ENCODE measurements at regions not wholly inside any gene's neighbourhood (a gene's known extent, or its start where the extent isn't known, plus 50 kb on each side); places are given as distances from the start of the nearest gene placed in this dataset.

GRCh38 chr1:199700551-199700950 lies 327.0 kb upstream of the NR5A2 start:
- no peak overlapping the region for H3K4me3 ChIP-seq (ENCODE audit: low read length)
- no peak for TF ChIP-seq ZNF274 (IDR thresholded peaks at IDR 0.05; ENCODE audit: low read depth, low read length)

- H3K4me3 ChIP-seq (ENCODE audit: low read length), result no peak overlapping the region
- no peak for TF ChIP-seq ZNF274 (IDR thresholded peaks at IDR 0.05; ENCODE audit: low read depth, low read length)
These were observed 325.8 kb upstream of the NR5A2 start for GRCh38 chr1:199701726-199702125.

- no peak overlapping the region for H3K4me3 ChIP-seq (ENCODE audit: low read length)
- TF ChIP-seq ZNF274 (IDR thresholded peaks at IDR 0.05; ENCODE audit: low read depth, low read length), result no peak
These were observed 323.3 kb upstream of the NR5A2 start for GRCh38 chr1:199704231-199704630.

GRCh38 chr1:199705825-199706224 lies 321.7 kb upstream of the NR5A2 start:
- no peak for TF ChIP-seq ZNF274 (IDR thresholded peaks at IDR 0.05; ENCODE audit: low read depth, low read length)
- no peak overlapping the region for H3K4me3 ChIP-seq (ENCODE audit: low read length)

- no peak overlapping the region for H3K4me3 ChIP-seq (ENCODE audit: low read length)
- TF ChIP-seq ZNF274 (IDR thresholded peaks at IDR 0.05; ENCODE audit: low read depth, low read length), result no peak
These were observed 320.5 kb upstream of the NR5A2 start for GRCh38 chr1:199706826-199707606.

- no peak for TF ChIP-seq ZNF274 (IDR thresholded peaks at IDR 0.05; ENCODE audit: low read depth, low read length)
- H3K4me3 ChIP-seq (ENCODE audit: low read length), result no peak overlapping the region
These were observed 316.5 kb upstream of the NR5A2 start for GRCh38 chr1:199710974-199711373.

- no peak for TF ChIP-seq ZNF274 (IDR thresholded peaks at IDR 0.05; ENCODE audit: low read depth, low read length)
- H3K4me3 ChIP-seq (ENCODE audit: low read length), result no peak overlapping the region
These were observed 310.8 kb upstream of the NR5A2 start for GRCh38 chr1:199716729-199717128.

GRCh38 chr1:199719156-199719842 lies 308.2 kb upstream of the NR5A2 start:
- no peak overlapping the region for H3K4me3 ChIP-seq (ENCODE audit: low read length)
- TF ChIP-seq ZNF274 (IDR thresholded peaks at IDR 0.05; ENCODE audit: low read depth, low read length), result no peak

- H3K4me3 ChIP-seq (ENCODE audit: low read length), result no peak overlapping the region
- no peak for TF ChIP-seq ZNF274 (IDR thresholded peaks at IDR 0.05; ENCODE audit: low read depth, low read length)
These were observed 307.0 kb upstream of the NR5A2 start for GRCh38 chr1:199720496-199720895.

GRCh38 chr1:199721001-199721400 lies 306.5 kb upstream of the NR5A2 start:
- H3K4me3 ChIP-seq (ENCODE audit: low read length), result no peak overlapping the region
- TF ChIP-seq ZNF274 (IDR thresholded peaks at IDR 0.05; ENCODE audit: low read depth, low read length), result no peak

GRCh38 chr1:199723250-199723956 lies 304.1 kb upstream of the NR5A2 start:
- TF ChIP-seq ZNF274 (IDR thresholded peaks at IDR 0.05; ENCODE audit: low read depth, low read length), result no peak

GRCh38 chr1:199724049-199724448 lies 303.5 kb upstream of the NR5A2 start:
- no peak for TF ChIP-seq ZNF274 (IDR thresholded peaks at IDR 0.05; ENCODE audit: low read depth, low read length)

More at GRCh38 chr1:199723250-199723956, 304.1 kb upstream of the NR5A2 start:
- H3K4me3 ChIP-seq (ENCODE audit: low read length), result no peak overlapping the region

GRCh38 chr1:199725002-199725565 lies 302.4 kb upstream of the NR5A2 start:
- no peak overlapping the region for H3K4me3 ChIP-seq (ENCODE audit: low read length)
- no peak for TF ChIP-seq ZNF274 (IDR thresholded peaks at IDR 0.05; ENCODE audit: low read depth, low read length)

More at GRCh38 chr1:199724049-199724448, 303.5 kb upstream of the NR5A2 start:
- no peak overlapping the region for H3K4me3 ChIP-seq (ENCODE audit: low read length)

- H3K4me3 ChIP-seq (ENCODE audit: low read length), result no peak overlapping the region
- no peak for TF ChIP-seq ZNF274 (IDR thresholded peaks at IDR 0.05; ENCODE audit: low read depth, low read length)
These were observed 299.8 kb upstream of the NR5A2 start for GRCh38 chr1:199727682-199728081.

Data from GM08714 (cell line).